HEK293 (cell line): ENCODE measurements at regions not wholly inside any gene's neighbourhood (a gene's known extent, or its start where the extent isn't known, plus 50 kb on each side); places are given as distances from the start of the nearest gene placed in this dataset.

Experiments used
- CTCF ChIA-PET: fragments of 350-600 bp; formaldehyde crosslinking; extraction: SDS; loops from one replicate; lab custom pipeline; 2021; ENCODE audit warnings: antibody characterized with exemption; lab: Yijun Ruan, JAX
- POLR2A ChIA-PET: fragments of 300-600 bp; formaldehyde crosslinking; extraction: SDS; loops from one replicate; lab custom pipeline; 2020; ENCODE audit warnings: antibody characterized with exemption, inconsistent platforms; lab: Yijun Ruan, JAX
- H3K27ac ChIP-seq: fragments of 200-500 bp; sonication (Bioruptor generic); 2 replicates; pipeline ENCODE4 v1.5.1; 2014; ENCODE audit warnings: low read depth, low read length, control low read depth, inconsistent platforms; ENCODE audit errors: extremely low read depth
- H3K36me3 ChIP-seq, 2 experiments: fragments of 200-500 bp in 1 of 2; sonication (Bioruptor generic) in 1 of 2; 1 replicate in 1 of 2; 2 replicates in 1 of 2; pipeline ENCODE4 v1.5.1; 2014 to 2017; ENCODE audit warnings: inconsistent platforms in 2 of 2, low read length in 2 of 2; ENCODE audit not compliant: control insufficient read depth in 2 of 2, insufficient read depth in 1 of 2
- H3K4me1 ChIP-seq: fragments of 200-500 bp; sonication (Bioruptor generic); 2 replicates; pipeline ENCODE4 v1.5.1; 2014; ENCODE audit warnings: mild to moderate bottlenecking, low read length, inconsistent platforms; ENCODE audit not compliant: control insufficient read depth, insufficient read depth
- H3K4me3 ChIP-seq: 2 replicates; pipeline ENCODE4 v1.5.1; 2011; ENCODE audit warnings: low read depth, mild to moderate bottlenecking, control low read depth, low read length, moderate library complexity
- H3K9me3 ChIP-seq: fragments of 200-500 bp; sonication (Bioruptor generic); 2 replicates; pipeline ENCODE4 v1.5.1; 2014; ENCODE audit warnings: low read depth, low read length, inconsistent platforms; ENCODE audit not compliant: control insufficient read depth, insufficient read depth
- IKZF3 ChIP-seq: fragments of 450-650 bp; IDR thresholded peaks from 2 replicates; pipeline ENCODE4 v1.5.0; 2018; ENCODE audit warnings: missing biosample characterization, mild to moderate bottlenecking, missing genetic modification characterization, moderate library complexity
- SP7 ChIP-seq: fragments of 450-650 bp; formaldehyde crosslinking; IDR thresholded peaks from 2 replicates; pipeline ENCODE4 v1.5.1; 2016; ENCODE audit warnings: missing biosample characterization, missing genetic modification characterization
- ZNF16 ChIP-seq: fragments of 450-650 bp; formaldehyde crosslinking; IDR thresholded peaks from 2 replicates; pipeline ENCODE4 v1.5.1; 2016; ENCODE audit warnings: low read depth, missing biosample characterization, missing genetic modification characterization
- ZNF239 ChIP-seq: fragments of 450-650 bp; formaldehyde crosslinking; IDR thresholded peaks from 2 replicates; pipeline ENCODE4 v1.5.1; 2016; ENCODE audit warnings: missing biosample characterization, missing genetic modification characterization
- ZNF473 ChIP-seq: fragments of 450-650 bp; formaldehyde crosslinking; IDR thresholded peaks from 2 replicates; pipeline ENCODE4 v1.5.1; 2017; ENCODE audit warnings: missing biosample characterization, missing genetic modification characterization
- ZNF629 ChIP-seq: fragments of 450-650 bp; formaldehyde crosslinking; IDR thresholded peaks from 2 replicates; pipeline ENCODE4 v1.5.1; 2017; ENCODE audit warnings: missing biosample characterization, missing genetic modification characterization
- ZNF654 ChIP-seq: fragments of 450-650 bp; formaldehyde crosslinking; IDR thresholded peaks from 2 replicates; pipeline ENCODE4 v1.5.1; 2016; ENCODE audit warnings: low read depth, missing biosample characterization, missing genetic modification characterization
- ZNF658 ChIP-seq: fragments of 450-650 bp; formaldehyde crosslinking; IDR thresholded peaks from 2 replicates; pipeline ENCODE4; 2016; ENCODE audit warnings: missing biosample characterization, missing genetic modification characterization
- ZNF660 ChIP-seq: fragments of 450-650 bp; IDR thresholded peaks from 2 replicates; pipeline ENCODE4 v1.5.1; 2018; ENCODE audit warnings: missing biosample characterization, mild to moderate bottlenecking, missing genetic modification characterization
- ZNF792 ChIP-seq: fragments of 450-650 bp; formaldehyde crosslinking; IDR thresholded peaks from 2 replicates; pipeline ENCODE4 v1.5.1; 2016; ENCODE audit warnings: missing biosample characterization, missing genetic modification characterization
- ZNF837 ChIP-seq: fragments of 450-650 bp; formaldehyde crosslinking; IDR thresholded peaks from 2 replicates; pipeline ENCODE4 v1.5.1; 2016; ENCODE audit warnings: missing biosample characterization, missing genetic modification characterization
- ZSCAN30 ChIP-seq: fragments of 450-650 bp; IDR thresholded peaks from 2 replicates; pipeline ENCODE4 v1.5.1; 2018; ENCODE audit warnings: missing biosample characterization, mild to moderate bottlenecking, missing genetic modification characterization, moderate library complexity
- TF ChIP-seq, protein P1 (sequence below): fragments of 450-650 bp; formaldehyde crosslinking; IDR thresholded peaks from 2 replicates; pipeline ENCODE4 v1.5.1; 2016; ENCODE audit warnings: missing biosample characterization, missing genetic modification characterization

DNA sequence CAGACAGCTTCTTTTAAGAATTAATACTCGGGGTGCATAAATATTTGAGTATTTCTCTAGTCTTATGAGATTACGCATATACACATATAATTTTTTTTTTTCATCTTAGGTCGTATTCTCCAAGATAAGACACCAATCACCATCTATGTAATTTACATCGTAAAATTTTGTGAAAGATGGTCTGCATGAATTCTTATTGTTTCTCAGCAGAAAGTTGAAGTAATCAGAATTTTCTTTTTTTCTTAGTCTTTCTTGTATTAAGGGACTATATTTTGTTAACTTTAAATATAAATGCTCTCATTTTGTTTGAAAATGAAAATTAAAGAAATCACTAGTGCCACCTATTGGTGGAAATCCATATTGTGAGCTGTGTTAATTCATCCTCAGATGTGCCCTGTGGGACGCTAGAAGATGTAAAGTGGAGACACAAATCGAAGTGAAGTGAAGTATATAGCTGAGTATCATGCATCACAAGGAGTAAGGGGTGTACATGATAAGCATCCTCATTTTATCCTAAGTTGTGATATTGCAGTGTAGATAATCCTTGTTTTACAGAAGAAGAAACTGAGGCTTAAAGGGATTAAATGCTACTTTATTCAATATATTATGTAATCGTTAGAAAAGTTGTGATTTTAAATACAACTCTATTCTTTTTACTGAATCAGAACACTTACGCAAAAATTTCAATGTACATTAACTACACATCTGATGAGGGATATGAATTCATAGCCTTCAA lies 2084.3 kb downstream of the LRRC4C start:
- no peak overlapping the region for H3K4me3 ChIP-seq
- H3K4me1 ChIP-seq: no peaks in the 10 kb centered on the region
- CTCF ChIA-PET: interaction anchor here (0.5 to 1.8 kb wide), 11 partner anchors 10 to 1663 kb away, joined by 3 to 13 read pairs (median 3); no protein-coding TSS in a partner anchor
- TF ChIP-seq ZNF239 (tag by site-specific recombination) (no peak), ZNF654 (tag by site-specific recombination) (peak; percentile 35)
- TF ChIP-seq, protein P1, sequence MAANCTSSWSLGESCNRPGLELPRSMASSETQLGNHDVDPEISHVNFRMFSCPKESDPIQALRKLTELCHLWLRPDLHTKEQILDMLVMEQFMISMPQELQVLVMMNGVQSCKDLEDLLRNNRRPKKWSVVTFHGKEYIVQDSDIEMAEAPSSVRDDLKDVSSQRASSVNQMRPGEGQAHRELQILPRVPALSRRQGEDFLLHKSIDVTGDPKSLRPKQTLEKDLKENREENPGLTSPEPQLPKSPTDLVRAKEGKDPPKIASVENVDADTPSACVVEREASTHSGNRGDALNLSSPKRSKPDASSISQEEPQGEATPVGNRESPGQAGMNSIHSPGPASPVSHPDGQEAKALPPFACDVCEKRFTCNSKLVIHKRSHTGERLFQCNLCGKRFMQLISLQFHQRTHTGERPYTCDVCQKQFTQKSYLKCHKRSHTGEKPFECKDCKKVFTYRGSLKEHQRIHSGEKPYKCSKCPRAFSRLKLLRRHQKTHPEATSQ: no peak
- no peak overlapping the region for H3K27ac ChIP-seq
- H3K36me3 ChIP-seq: no peaks in the 10 kb centered on the region
- POLR2A ChIA-PET: no interaction called here
- no peaks in the 10 kb centered on the region for H3K9me3 ChIP-seq

DNA sequence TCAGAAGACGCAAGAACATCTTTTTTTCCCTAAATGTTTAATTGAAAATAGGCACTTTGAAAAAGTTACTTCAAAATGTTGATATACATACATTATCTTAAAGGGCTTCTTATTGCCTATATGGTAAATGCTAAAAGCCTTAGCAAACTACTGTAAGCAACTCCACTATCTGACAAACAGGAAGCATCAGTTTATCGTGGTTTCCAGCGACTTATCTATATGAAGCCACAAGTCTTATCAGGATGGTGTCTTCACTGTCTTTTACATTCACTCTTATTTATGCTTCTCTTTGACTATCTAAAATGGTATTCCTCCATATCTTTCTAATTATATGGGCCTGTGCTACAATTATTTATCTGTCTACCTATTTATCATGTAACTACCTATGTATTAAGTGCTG lies 2091.9 kb downstream of the LRRC4C start:
- no peak for TF ChIP-seq SP7 (tag by site-specific recombination)
- no peak for TF ChIP-seq IKZF3 (tag by site-specific recombination)
- no peak for TF ChIP-seq ZNF629
- TF ChIP-seq, all 188 proteins: peak for 0
- ChIA-PET POLR2A (no interaction called here), CTCF (no interaction called here)
- Histone ChIP-seq H3K4me1 (no peaks in the 10 kb centered on the region), H3K36me3 (no peaks in the 10 kb centered on the region), H3K9me3 (no peaks in the 10 kb centered on the region), H3K27ac (no peak overlapping the region), H3K4me3 (no peak overlapping the region)

DNA sequence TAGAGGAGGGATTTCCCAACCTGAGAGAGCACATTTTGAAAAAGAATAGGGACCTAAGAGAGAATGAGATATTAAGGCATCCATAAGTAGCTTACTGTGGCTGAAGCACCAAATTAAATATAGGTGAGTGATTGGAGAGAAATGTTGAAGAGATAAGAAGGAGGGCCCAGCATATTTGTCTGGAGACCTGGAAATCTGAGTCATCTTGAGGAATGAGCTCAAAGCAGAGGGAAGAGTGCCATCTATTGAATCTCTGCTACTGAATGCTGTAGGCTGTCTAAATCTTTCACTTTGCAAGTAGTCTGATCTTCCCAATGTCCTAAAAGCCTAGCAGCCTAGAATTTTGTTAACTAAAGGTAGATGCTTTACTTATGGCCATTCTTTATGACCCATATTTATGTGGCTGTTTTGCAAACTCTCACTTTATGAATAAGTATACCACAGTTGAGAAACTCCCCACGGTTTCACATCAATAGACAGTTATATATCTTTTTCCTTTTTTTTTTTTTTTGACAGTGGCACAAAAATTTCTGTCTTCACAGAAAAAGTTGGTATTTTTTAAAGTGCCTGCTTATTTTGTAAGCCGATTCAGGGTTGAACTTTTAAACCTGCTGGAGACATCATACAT lies 2093.5 kb downstream of the LRRC4C start:
- CTCF ChIA-PET: interaction anchor here (0.5 kb wide), 1 partner anchor 291 kb away, joined by 5 read pairs; no protein-coding TSS in a partner anchor
- TF ChIP-seq ZNF658: no peak
- TF ChIP-seq ZNF654 (tag by site-specific recombination): peak; percentile 24; the same call in 1 of the 2 replicates
- TF ChIP-seq, all 188 proteins: peak for 1
- Histone ChIP-seq H3K4me1 (no peaks in the 10 kb centered on the region), H3K36me3 (no peaks in the 10 kb centered on the region), H3K4me3 (no peak overlapping the region), H3K27ac (no peak overlapping the region), H3K9me3 (no peaks in the 10 kb centered on the region)
- POLR2A ChIA-PET: no interaction called here

DNA sequence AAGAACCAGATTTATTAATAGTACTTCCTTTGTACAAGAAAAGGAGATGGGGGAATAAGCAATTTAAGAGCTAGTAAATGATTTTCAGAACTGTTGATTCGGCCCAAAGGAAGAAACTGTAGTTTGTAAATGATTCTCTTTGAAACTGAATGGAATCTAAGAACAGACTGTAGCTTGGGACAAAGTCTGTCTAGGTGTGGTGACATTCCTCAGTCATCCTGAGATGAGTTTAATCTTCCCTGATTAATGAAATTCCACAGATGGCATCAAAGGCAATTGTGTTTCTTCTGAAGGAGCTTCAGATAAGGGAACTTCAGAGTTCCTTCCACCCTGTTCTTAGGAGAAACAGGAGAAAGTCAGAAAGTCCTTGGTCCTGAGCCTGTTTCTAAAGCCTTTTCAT lies 2095.9 kb downstream of the LRRC4C start:
- H3K4me3 ChIP-seq: no peak overlapping the region
- TF ChIP-seq ZNF792 (tag by site-specific recombination) (no peak), ZNF473 (no peak), ZSCAN30 (tag by site-specific recombination) (no peak), ZNF837 (tag by site-specific recombination) (no peak), ZNF16 (tag by site-specific recombination) (no peak), ZNF660 (tag by site-specific recombination) (no peak)
- no peak overlapping the region for H3K27ac ChIP-seq
- no peaks in the 10 kb centered on the region for H3K4me1 ChIP-seq
- POLR2A ChIA-PET: no interaction called here
- H3K36me3 ChIP-seq: no peaks in the 10 kb centered on the region
- H3K9me3 ChIP-seq: no peaks in the 10 kb centered on the region
- CTCF ChIA-PET: interaction anchor here (0.5 to 2.1 kb wide), 2 partner anchors 11 to 702 kb away, joined by 4 to 13 read pairs; no protein-coding TSS in a partner anchor
